NOMO-1 (cell line): ENCODE measurements at regions not wholly inside any gene's neighbourhood (a gene's known extent, or its start where the extent isn't known, plus 50 kb on each side); places are given as distances from the start of the nearest gene placed in this dataset.

ENCODE experiments used
- DNase-seq, 2 experiments: peaks; one replicate each; lab custom pipeline; 2025; ENCODE audit not compliant: unreplicated experiment in 2 of 2; lab: John Stamatoyannopoulos, UW

- peak; percentile 81 to 92 for DNase-seq
These were observed 66.0 kb upstream of the FTH1 start for GRCh38 chr11:62033191-62034035.

DNA sequence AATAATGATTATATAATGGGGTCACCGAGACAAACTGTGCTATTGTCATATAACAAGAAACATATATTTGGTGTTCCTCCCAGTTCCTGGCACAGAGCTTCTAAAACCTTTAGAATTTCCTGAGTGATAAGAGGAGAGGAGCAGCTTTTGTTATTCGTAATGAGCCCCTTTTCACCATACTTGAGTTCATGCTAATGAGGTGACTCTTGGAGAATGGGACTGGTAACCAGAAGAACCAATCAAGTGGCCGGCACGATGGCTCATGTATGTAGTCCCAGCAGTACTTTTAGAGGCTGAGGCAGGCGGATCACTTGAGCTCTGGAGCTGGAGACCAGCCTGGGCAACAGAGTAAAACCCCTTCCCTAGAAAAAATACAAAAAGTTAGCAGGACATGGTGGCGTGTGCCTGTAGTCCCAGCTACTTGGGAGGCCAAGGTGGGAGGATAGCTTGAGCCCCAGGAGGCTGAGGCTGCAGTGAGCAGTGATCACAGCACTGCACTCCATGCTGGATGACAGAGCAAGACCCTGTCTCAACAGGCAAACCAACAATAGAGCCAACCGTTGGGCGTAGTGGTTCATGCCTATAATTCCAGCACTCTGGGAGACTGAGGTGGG is 62.7 kb upstream of the FTH1 start:
- no peak for DNase-seq

- no peak for DNase-seq
These were observed 59.4 kb upstream of the FTH1 start for GRCh38 chr11:62026739-62027370.

DNA sequence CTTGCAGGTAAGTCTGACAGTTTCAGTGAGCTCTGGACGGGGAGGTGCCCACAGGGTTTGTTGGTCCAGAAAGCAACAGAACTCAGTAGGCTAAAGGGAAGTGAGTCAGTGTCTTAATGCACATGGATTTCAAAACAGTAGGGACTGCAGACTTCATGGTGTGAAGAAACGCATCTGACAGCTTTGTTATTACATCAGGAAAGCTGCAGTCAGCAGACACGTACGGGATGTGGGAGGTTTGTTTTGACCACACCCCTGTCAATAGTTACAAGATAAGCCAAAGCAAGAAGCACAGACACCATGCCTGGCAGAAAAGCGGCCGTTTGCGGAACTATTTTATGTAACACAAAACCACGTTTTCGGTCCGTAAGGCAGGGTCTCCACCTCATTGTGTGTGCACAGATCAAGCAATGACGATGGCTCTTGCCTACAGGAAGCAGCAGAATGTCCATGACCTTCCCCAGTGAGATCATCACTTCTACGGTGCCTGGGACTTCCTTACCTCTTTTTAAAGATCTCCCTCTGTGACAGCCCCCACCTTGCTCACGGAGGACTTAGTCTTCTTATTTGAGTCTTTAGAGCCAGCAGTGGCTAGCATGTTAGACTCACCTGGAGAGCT is 58.2 kb upstream of the FTH1 start:
- peak; percentile 96 to 100 for DNase-seq

- peak; percentile 54 to 89 for DNase-seq
These were observed 57.6 kb upstream of the FTH1 start for GRCh38 chr11:62024936-62025486.

GRCh38 chr11:62022211-62022610 is 54.8 kb upstream of the FTH1 start:
- no peak for DNase-seq

GRCh38 chr11:62020661-62021060 is 53.2 kb upstream of the FTH1 start:
- no peak for DNase-seq

- DNase-seq: peak in 1 of 2 experiments; percentile 6
These were observed 51.7 kb upstream of the FTH1 start for GRCh38 chr11:62018981-62019664.

- no peak for DNase-seq
These were observed 50.6 kb upstream of the FTH1 start for GRCh38 chr11:62017878-62018655.
